NCI-H748 treated with DMSO at 0.1 percent for 48 hours (cell line): ENCODE measurements at regions not wholly inside any gene's neighbourhood (a gene's known extent, or its start where the extent isn't known, plus 50 kb on each side); places are given as distances from the start of the nearest gene placed in this dataset.

Experiments used
- DNase-seq: peaks from one replicate; lab custom pipeline; 2025; lab: John Stamatoyannopoulos, UW

DNA sequence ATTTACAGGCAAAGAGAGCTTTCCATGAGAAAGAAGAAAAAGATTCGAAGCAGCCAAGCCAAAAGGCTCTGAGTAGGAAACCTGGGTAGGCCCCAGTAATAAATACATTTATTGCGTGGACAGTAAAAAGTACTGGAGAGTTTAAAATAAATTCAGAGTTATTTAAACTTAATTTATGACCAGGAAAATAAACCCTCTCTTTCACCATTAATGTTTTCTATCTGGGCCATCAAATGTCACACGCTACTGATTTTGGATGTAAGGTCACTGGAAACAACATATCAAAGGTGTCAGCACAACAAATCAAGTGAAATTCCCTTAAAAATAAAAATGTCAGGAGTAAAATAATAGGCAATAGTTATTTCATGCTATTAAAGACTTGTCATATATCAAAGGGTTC is 264.0 kb downstream of the SKAP2 start:
- no peak for DNase-seq

DNA sequence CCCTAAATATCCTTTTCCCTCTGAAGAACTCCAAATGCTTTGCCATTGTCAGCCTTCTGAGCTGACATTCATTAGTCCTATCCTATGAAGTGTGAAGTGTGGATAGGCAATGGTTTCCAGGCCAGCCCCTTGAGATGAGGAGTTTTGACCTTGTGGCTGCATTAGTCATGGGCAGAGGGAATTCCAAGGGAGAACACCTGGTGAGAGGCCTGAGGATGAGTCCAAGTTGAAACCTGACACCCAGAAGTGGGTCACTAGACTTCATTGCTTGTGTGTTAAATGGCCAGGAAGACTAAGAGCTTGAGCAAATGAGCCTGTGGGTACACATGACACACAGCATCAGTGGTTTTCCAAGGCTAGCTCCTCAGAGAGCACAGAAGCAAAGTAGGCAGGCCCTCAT is 260.8 kb downstream of the SKAP2 start:
- no peak for DNase-seq

DNA sequence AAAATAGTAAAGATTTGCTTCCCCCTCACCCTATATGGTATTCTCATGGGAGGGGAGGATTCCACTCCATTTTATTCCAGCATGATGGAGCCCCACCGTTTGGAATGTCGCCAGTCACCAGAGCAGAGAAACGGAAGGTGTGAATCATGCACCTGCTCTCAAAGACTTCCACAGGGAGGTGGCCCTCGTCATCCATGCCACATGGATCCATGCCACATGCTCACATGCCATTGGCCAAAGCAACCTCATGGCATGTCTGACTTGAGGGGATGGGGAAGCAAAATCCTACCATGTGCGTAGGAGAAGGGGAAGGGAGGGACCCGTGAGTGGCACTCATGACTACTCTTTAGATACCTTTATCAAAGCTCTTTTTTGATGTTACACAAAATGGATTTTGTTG is 256.0 kb downstream of the SKAP2 start:
- no peak for DNase-seq

DNA sequence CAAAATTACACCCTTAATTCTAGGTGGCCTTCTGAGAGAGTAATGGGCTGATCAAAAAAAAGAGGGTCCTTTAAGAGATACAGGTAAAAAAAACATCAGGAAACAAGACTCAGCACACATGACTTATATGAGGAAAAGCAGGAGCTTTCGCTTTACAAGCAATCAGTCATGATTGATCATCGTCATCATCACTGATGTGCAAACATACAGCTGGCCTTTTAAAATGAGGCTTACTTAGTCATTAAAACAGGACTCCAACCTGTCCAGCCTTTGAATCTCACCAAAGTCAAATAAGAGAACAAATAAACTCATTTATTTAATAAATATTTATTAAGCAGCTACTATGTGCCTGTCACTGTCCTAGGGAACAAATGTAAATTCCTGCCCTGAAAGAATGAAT is 255.3 kb downstream of the SKAP2 start:
- no peak for DNase-seq

DNA sequence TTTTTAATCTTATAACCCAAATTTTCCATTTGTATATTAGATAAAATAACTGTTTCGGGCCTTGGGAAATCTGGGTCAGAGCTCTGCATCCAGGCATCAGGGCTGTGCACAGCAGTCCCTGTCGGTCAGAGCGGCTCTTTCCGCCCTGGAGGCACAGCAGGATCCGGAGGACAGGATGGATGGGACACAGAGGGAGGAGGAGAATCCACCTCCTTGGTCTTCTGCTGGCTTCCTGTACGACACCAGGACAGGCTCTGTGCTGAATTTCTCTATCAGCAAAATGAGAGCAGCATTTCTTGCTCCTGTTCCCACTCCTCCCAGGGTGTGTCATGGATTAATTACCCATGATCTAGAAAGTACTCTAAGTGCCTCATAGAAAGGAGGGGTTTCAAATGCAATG is 254.9 kb downstream of the SKAP2 start:
- DNase-seq: no peak

DNA sequence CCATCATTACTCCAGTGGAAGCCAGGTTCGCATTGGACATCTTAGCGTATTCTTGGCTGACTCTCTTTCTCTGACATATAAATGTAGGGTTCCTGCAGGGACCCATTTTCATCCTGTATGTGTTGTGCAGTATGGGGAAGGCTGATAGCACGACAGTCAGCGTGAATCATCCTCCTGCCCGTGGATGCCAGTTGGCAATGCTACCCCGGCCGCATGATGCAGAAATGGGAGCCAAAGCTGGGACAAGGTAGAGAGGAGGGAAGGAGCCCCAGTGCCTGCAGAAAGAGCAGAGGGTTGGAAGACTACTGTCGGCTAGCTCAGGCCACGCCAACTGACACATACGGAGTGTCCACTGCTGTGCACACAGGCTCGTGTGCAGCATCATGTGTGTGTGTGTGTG is 251.6 kb downstream of the SKAP2 start:
- no peak for DNase-seq

DNA sequence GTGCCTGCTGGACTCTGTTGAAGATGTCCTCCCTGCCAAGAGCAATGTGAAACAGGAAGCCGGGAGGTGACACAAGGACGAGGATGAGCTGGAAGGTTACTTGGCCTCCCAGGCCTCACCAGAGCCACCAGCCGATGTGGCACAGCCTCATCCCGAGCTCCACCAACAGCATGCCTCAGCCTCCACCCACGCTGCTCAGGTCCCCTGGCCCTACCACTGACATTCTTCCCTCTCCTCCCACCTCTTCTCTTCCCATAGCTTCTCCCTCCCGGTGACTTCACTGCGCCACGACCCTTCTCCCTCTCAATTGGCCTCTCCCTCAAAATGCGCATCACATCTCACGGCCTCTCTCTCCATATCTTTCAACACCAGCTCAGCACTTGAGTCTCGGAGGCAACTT is 249.9 kb downstream of the SKAP2 start:
- DNase-seq: no peak

DNA sequence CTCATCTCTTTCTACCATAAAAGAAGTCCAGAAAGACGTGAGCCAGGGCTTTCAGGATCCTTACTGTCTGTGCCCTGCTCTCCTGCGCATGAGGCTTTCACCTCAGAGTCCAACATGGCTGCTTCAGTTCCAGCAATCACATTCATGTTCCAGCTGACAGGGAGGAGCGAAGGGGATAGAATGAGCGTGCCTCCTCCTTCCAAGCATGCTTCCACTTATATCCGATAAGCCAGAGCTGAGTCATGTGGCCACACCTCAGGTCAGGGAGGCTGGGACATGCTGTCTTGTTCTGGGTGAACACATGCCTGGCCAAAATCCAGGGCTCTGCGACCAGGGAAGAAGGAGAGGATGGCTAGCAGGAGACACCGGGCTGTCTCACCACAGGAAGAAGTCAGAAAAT is 248.2 kb downstream of the SKAP2 start:
- DNase-seq: no peak

DNA sequence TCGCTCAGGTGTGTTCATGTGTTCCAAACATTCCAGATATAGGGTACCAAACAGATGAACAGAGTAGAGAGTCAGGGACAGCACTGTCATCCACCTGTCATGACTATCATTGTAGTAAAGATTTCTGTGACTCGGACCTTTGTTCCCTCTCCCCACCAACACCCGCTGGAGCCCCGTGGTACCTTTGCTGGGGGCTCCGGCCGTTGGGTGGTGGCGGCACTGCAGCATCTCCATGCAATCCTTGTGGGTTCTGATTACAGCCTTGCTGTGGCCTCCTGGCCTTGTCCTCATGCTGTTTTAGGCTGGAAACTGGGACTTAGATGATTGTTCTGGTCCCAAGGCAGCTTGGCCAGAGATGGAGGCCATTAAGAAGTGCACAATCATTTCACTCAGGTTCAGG is 247.3 kb downstream of the SKAP2 start:
- DNase-seq: no peak
